RCC 7860 (cell line): ENCODE measurements at regions not wholly inside any gene's neighbourhood (a gene's known extent, or its start where the extent isn't known, plus 50 kb on each side); places are given as distances from the start of the nearest gene placed in this dataset.

ENCODE experiments used
- DNase-seq: peaks from one replicate; pipeline ENCODE4 v3.0.0-alpha.2; 2015; ENCODE audit warnings: low spot score
- FAIRE-seq: peaks from 2 replicates; lab custom pipeline; 2012; peaks lifted over from hg19 to GRCh38; lab: Jason Lieb, UNC

GRCh38 chr18:26705757-26706156 lies 157.4 kb upstream of the KCTD1 start:
- DNase-seq = no peak
- no peak for FAIRE-seq

DNA sequence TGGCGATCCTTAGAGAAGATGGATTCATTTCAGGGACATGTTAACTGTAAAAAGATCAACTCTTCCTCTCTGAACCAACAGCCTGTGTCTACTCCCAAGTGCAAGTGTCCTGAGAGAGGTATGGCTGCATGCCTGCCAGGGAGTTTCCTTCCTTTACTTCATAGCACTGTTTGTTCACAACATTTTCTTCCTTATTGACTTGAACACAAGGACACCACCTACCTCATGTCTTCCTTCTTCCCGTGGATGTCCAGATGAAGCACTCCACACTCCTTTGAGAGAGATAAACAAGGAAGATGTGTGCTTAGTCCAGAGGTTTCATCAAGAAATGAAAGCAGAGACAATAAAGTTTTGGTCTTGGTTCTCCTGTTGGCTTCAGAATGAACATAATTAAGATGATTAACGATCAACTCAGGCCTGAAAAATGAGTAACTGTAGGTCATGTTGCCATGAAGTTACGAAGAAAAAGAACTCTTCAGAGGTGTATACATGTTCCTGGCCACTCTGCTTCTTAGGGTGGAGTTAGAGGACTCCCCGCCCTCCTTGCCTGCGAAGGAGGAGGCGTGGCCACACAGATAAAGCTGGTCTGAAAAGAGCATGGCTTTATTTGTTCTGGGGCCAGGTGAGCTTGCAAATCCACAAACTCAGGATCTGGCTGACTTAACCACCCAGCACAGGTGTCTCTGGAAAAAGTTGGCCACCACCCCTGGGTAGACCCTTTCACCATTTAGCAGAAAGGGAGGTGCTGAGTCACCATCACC lies 155.0 kb upstream of the KCTD1 start:
- FAIRE-seq (no peak), DNase-seq (no peak)

GRCh38 chr18:26702086-26702485 lies 153.7 kb upstream of the KCTD1 start:
- no peak for DNase-seq
- FAIRE-seq = no peak

DNA sequence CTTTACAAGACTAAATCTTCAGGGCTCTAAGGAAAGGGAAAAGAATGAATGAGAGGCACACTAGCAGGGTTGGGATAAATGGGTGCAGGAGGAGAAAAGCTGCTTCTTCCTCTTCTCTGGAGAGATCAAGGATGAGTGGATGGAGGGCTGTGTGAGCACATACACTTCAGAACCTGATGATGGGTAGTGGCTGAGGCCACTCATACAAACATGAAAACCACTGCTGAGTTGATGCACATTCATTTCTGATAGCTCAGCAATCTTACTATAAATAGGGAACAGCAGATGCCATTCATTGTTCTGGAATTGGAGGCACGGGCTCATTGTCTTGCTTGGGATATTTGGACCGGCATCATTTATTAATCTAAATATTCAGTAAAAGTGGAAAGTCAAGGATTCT lies 152.4 kb upstream of the KCTD1 start:
- FAIRE-seq (no peak), DNase-seq (no peak)

GRCh38 chr18:26700201-26700600 lies 151.8 kb upstream of the KCTD1 start:
- FAIRE-seq (no peak), DNase-seq (no peak)

GRCh38 chr18:26697186-26697884 lies 149.0 kb upstream of the KCTD1 start:
- no peak for FAIRE-seq
- no peak for DNase-seq

DNA sequence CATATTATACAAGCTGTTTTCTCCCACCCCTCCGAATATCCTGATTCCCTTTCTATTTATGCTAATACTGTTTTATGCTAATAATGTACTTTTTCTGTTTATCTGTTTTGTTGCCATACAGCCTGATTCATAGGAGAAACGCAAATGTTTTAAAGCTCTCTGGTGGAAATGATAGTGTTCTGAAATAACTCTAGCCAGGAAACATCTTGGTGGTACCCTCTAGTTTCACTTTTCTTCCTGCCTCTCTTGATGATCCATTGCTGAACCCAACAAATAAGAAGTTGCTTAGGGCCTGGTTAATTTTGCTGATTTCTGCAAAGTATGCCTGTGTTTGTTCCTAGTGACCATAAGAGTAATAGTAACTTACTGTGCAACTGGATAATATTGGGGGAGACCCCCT lies 148.4 kb upstream of the KCTD1 start:
- DNase-seq = no peak
- no peak for FAIRE-seq

DNA sequence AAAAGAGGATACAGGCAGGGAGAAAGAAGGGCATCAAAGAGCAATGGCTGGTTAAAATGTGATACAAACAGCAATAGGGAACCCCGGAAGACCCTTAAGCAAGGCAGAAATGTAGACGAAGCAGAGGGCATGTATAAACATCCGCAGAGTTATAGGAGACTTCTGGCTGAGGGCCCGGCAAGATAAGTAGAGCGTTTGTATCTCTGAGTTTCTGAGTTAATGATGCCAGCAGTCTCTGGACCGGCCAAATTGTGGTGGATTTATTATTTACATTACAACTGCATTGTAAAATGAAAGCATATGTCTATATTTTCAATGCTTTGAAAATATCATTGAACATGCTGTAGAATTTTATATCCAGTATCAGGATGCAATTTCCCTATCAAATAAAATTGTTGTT lies 148.0 kb upstream of the KCTD1 start:
- FAIRE-seq (no peak), DNase-seq (no peak)

- DNase-seq (no peak), FAIRE-seq (no peak)
These were observed 141.0 kb upstream of the KCTD1 start for GRCh38 chr18:26689226-26689879.

DNA sequence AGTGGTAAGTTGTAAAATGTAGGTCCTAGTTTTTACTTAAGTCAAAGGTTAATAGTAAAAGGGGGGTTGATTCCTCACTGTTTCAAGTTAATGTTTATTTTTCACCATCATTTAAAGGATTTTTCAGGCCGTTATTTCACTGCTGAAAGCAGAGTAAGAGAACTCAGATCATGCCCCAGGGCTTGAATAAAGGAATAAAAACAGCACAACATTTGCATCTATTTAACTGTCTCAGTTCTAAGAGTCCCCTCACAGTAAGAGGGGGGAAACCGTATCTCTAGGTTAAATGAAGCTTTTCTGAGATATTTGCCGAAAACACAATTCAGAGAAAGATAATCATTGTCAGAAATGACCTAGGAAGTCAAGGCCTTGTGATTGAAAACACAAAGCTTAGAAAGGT lies 138.2 kb upstream of the KCTD1 start:
- FAIRE-seq (no peak), DNase-seq (no peak)

DNA sequence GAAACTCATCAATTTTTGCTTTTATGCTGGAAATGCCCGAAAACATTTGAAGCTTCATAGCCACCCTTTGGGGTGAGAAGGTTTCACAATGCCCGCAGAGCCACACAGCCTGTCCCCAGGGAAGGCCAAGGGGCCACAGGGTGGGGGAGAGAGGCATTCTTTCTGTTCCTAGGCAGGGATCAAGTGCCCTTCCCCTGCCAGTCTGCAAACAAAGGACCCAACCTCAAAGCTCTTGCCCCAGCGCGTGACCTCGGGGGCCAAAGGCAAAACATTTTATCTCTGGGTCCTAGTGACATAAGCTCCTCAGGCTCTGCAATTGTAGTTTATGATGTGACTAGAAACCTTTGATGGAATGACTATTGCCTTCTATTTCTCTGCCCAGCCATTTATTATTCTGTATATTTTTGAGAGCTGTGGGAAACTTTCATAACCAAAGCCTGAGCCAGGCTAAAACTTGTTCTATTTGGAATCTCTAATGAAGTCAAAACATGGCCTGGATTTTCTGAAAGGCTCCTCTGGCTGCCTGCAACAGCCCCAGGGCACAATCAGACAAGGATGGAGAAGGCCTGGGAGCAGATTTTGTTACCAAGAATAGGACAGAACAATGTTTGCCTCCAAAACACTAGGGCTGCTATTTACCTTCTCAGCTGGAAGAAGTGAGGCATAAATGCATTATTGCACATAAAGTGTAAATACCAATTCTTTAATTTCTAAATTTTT lies 137.2 kb upstream of the KCTD1 start:
- DNase-seq (no peak), FAIRE-seq (no peak)

GRCh38 chr18:26677957-26678356 lies 129.6 kb upstream of the KCTD1 start:
- no peak for DNase-seq
- no peak for FAIRE-seq

DNA sequence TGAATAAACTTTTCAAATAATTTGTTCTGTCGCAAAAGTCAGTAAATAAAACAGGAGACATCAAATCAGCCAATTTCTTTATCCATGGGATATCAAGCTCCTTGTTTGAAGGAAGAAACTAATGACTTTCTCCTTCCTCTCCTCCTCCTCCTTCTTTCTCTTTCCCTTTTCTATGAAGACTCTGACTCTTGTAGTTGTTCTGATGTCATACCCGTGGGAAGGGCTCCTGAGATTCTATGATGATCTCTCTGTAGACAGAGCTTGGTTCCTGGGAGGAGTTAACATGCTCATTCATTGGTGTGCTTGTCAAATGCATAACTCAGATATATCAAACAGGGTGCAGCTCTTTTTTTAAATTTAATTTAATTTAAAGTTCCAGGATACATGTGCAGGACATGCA lies 118.7 kb upstream of the KCTD1 start:
- FAIRE-seq = no peak

DNA sequence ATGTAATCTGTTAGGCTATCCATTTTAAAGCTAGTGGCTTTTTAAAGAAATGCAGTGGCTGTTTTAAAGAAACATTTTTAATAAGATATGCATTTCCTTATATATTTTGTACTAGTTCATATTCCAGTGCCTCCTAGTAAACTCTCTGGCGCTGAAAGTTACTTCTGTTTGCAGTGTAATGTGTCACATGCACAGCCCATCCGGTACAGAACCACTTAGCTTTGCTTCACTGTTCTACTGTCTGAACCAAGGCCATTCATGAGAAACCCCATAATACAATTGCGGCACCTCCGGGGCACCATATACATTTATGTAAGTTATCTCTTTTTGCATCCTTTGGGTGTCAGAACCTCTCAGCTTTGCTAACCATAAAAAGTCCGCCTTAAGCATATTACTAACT lies 114.6 kb upstream of the KCTD1 start:
- FAIRE-seq = no peak
- DNase-seq = no peak

More for the DNA sequence above, 118.7 kb upstream of the KCTD1 start:
- no peak for DNase-seq

DNA sequence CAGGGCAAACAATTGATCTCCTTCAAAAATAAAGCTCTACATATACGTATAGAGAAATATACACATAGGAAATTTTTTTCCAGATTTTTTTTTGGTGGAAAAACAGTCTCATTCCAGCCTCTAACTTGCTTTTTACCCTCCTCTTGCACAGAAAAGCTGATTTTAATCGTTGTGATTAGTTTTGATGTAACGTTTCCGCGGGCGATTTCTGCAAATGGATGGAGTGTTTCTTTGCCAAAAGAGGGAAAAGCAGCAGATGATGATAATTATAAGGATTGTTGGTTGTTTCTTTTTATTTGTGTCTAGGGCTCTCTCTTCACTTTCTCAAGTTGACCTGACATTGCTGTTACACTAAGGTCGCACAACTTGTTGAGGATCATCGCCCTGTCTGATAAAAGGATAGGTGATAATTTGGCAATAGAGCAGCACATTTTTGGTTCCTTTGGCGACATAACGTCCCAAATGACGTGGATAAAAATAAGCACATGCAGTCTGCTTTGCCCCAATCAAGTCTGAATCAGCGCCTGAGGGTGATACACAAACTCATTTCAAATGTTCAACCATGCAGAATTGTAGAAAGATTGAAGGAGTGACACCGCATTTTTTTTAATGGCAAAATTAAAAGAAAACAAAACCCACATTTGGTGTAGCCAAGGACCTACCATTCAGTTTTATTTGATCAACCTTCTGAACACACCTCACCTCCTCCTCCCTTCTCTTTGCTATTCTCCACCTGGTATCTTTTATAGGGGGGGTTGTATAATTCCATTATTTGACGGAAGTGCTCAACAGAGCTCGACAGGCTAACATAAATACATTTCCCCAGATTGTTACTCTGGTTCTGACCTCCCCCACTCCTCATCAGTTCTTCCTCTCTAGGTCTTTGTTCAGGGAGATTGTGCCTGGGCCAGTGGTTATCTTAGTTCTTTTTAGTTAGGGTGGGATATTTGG lies 109.6 kb upstream of the KCTD1 start:
- FAIRE-seq = no peak
- DNase-seq = no peak

DNA sequence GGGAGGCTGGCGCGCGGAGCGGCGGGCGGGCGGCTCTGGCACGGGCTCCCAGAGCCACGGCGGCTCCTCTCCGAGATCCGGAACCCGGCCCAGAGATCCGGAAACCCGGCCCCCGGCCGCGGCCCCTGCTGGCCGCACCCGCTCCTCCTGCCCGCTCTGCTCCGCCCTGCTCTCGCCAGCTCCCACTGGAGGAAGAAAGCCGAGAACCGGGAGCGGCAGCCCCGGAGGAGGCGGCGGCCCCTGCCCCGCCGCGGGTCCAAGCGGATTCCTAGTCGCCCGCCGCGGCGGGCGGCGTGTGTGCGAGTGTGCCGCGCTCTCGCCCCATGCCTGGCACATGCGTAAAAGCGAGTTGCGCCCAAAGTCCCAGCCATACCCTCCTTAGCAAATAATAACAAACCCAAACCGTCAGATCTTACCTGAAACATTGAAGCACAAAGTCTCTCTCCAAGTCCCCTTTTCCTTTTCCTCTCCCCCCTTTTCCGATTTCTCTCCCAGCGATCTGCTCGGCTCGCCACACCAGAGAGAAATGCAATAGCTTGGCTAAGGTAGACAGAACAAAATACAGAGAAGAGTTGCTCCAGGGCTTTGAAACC lies 108.7 kb upstream of the KCTD1 start:
- DNase-seq (peak; percentile 9), FAIRE-seq (no peak)

- FAIRE-seq (no peak), DNase-seq (no peak)
These were observed 108.1 kb upstream of the KCTD1 start for GRCh38 chr18:26656431-26656943.

DNA sequence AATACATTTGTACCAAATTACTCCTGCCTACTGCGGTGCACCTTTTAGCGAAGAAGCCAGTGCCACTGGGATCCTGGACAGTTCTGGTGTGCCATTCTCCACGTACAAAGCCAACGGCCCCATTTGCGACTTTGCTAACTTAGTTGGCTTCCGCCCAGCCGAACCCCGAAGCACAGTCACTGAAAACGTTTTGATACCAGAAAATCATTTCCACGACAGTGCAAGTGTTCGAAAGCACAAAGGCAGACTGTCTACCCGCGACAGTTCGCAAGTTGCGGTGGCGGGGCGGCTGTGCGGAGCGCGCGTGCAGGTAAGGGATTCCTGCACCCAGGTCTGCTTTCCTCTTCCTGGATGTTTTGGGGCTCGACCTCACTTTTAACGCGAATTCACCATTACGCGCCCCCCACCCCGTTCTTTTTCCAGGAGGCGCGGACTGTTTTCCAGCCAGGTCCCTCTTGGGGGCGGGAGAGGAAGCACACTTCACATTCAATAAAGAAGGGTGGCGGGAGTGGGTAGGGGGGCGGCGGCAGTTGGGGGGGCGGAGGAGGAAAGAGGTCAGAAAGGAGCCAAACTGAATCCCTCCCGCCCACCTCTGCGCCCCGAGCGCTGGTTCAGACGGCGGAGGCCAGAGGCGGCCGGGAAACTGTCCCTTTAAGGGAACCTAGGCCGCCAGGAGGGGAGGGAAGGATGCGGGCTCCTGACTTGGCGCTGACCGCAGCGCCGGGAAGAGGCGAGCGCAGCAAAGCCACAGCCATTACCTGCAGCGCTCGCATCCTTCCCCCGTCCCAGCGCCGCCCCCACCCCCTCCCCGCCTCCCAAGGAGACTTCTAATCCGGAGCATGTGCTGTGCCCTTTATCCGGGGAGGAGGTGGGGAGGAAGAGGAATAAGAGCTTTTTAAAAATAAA lies 107.4 kb upstream of the KCTD1 start:
- FAIRE-seq = no peak
- DNase-seq = peak; percentile 50
